IPS DF 6.9 (cell line): ENCODE measurements at regions not wholly inside any gene's neighbourhood (a gene's known extent, or its start where the extent isn't known, plus 50 kb on each side); places are given as distances from the start of the nearest gene placed in this dataset.

ENCODE experiments used
- DNase-seq: peaks from one replicate; pipeline ENCODE4 v3.0.0-alpha.2; 2013; ENCODE audit warnings: low read depth, low spot score
- H3K27ac ChIP-seq: one replicate; pipeline ENCODE4 v1.5.1; 2013; ENCODE audit warnings: low read length, control low read depth
- H3K27me3 ChIP-seq: 2 replicates; pipeline ENCODE4 v1.6.1; 2013; ENCODE audit warnings: mild to moderate bottlenecking, low read length; ENCODE audit not compliant: control insufficient read depth, insufficient read depth
- H3K36me3 ChIP-seq: 2 replicates; pipeline ENCODE4 v1.6.1; 2013; ENCODE audit warnings: low read length; ENCODE audit not compliant: control insufficient read depth, insufficient read depth
- H3K4me1 ChIP-seq: 2 replicates; pipeline ENCODE4 v1.6.1; 2013; ENCODE audit warnings: low read length; ENCODE audit not compliant: control insufficient read depth, insufficient read depth
- H3K4me3 ChIP-seq: 2 replicates; pipeline ENCODE4 v1.5.1; 2013; ENCODE audit warnings: mild to moderate bottlenecking, low read length
- H3K9me3 ChIP-seq: 2 replicates; pipeline ENCODE4 v1.6.1; 2013; ENCODE audit warnings: low read length, inconsistent platforms; ENCODE audit not compliant: control insufficient read depth, insufficient read depth
- WGBS: extraction: QIAGEN DNeasy Blood & Tissue Kit; methylation state at CpG from one replicate; pipeline ENCODE4 v1.1.7; 2013; ENCODE audit warnings: mixed read lengths, missing lambda C conversion rate; ENCODE audit not compliant: insufficient read length, insufficient coverage; 5-methylcytosine and 5-hydroxymethylcytosine counted together

GRCh38 chr13:89584058-89584620, 1763.3 kb upstream of the MIR17HG start:
- H3K4me1 ChIP-seq = no peaks in the 10 kb centered on the region
- H3K9me3 ChIP-seq = no peaks in the 10 kb centered on the region
- H3K36me3 ChIP-seq = no peaks in the 10 kb centered on the region
- H3K27me3 ChIP-seq = no peaks in the 10 kb centered on the region
- WGBS = no CpG with 5 or more reads among the region's 2 CpGs
- no peak overlapping the region for H3K4me3 ChIP-seq
- no peak overlapping the region for H3K27ac ChIP-seq
- no peak for DNase-seq

GRCh38 chr13:89602655-89603054, 1744.8 kb upstream of the MIR17HG start:
- H3K4me1 ChIP-seq = no peaks in the 10 kb centered on the region
- no CpG with 5 or more reads among the region's 3 CpGs for WGBS
- H3K36me3 ChIP-seq = no peaks in the 10 kb centered on the region
- no peak for DNase-seq
- peaks cover 3% of the 10 kb centered on the region for H3K9me3 ChIP-seq
- no peak overlapping the region for H3K4me3 ChIP-seq
- H3K27me3 ChIP-seq = no peaks in the 10 kb centered on the region
- no peak overlapping the region for H3K27ac ChIP-seq

- Histone ChIP-seq H3K27me3 (no peaks in the 10 kb centered on the region), H3K9me3 (peaks cover 3% of the 10 kb centered on the region), H3K4me1 (no peaks in the 10 kb centered on the region), H3K36me3 (no peaks in the 10 kb centered on the region), H3K4me3 (no peak overlapping the region), H3K27ac (no peak overlapping the region)
- WGBS = no CpG with 5 or more reads among the region's 1 CpG
- DNase-seq = no peak
Measured at GRCh38 chr13:89603187-89603586, 1744.3 kb upstream of the MIR17HG start.

GRCh38 chr13:89609318-89609717, 1738.2 kb upstream of the MIR17HG start:
- H3K36me3 ChIP-seq = no peaks in the 10 kb centered on the region
- H3K4me1 ChIP-seq = no peaks in the 10 kb centered on the region
- H3K9me3 ChIP-seq = peaks cover 3% of the 10 kb centered on the region
- no peak overlapping the region for H3K27ac ChIP-seq
- no peaks in the 10 kb centered on the region for H3K27me3 ChIP-seq
- no peak overlapping the region for H3K4me3 ChIP-seq
- DNase-seq = no peak
- no CpG with 5 or more reads among the region's 1 CpG for WGBS

- DNase-seq = no peak
- WGBS = no CpG with 5 or more reads among the region's 2 CpGs
- no peaks in the 10 kb centered on the region for H3K27me3 ChIP-seq
- no peak overlapping the region for H3K27ac ChIP-seq
- no peaks in the 10 kb centered on the region for H3K36me3 ChIP-seq
- peaks cover 3% of the 10 kb centered on the region for H3K9me3 ChIP-seq
- no peaks in the 10 kb centered on the region for H3K4me1 ChIP-seq
- H3K4me3 ChIP-seq = no peak overlapping the region
Measured at GRCh38 chr13:89610331-89610730, 1737.2 kb upstream of the MIR17HG start.

GRCh38 chr13:89610881-89611280, 1736.6 kb upstream of the MIR17HG start:
- H3K4me1 ChIP-seq = no peaks in the 10 kb centered on the region
- H3K9me3 ChIP-seq = peaks cover 3% of the 10 kb centered on the region
- H3K27me3 ChIP-seq = no peaks in the 10 kb centered on the region
- no CpG with 5 or more reads among the region's 1 CpG for WGBS
- H3K4me3 ChIP-seq = no peak overlapping the region
- DNase-seq = no peak
- H3K27ac ChIP-seq = no peak overlapping the region
- no peaks in the 10 kb centered on the region for H3K36me3 ChIP-seq

- H3K4me1 ChIP-seq = no peaks in the 10 kb centered on the region
- no peaks in the 10 kb centered on the region for H3K36me3 ChIP-seq
- H3K27ac ChIP-seq = no peak overlapping the region
- no peaks in the 10 kb centered on the region for H3K27me3 ChIP-seq
- no peak for DNase-seq
- H3K9me3 ChIP-seq = no peaks in the 10 kb centered on the region
- WGBS = no CpG with 5 or more reads among the region's 2 CpGs
- H3K4me3 ChIP-seq = no peak overlapping the region
Measured at GRCh38 chr13:89627996-89628395, 1719.5 kb upstream of the MIR17HG start.

GRCh38 chr13:89628567-89628966, 1718.9 kb upstream of the MIR17HG start:
- no peak for DNase-seq
- no peaks in the 10 kb centered on the region for H3K27me3 ChIP-seq
- no CpG with 5 or more reads among the region's 5 CpGs for WGBS
- no peak overlapping the region for H3K27ac ChIP-seq
- H3K4me1 ChIP-seq = no peaks in the 10 kb centered on the region
- no peak overlapping the region for H3K4me3 ChIP-seq
- H3K36me3 ChIP-seq = no peaks in the 10 kb centered on the region
- no peaks in the 10 kb centered on the region for H3K9me3 ChIP-seq

- no peaks in the 10 kb centered on the region for H3K27me3 ChIP-seq
- no peaks in the 10 kb centered on the region for H3K9me3 ChIP-seq
- no CpG with 5 or more reads among the region's 7 CpGs for WGBS
- H3K4me3 ChIP-seq = no peak overlapping the region
- H3K36me3 ChIP-seq = no peaks in the 10 kb centered on the region
- no peaks in the 10 kb centered on the region for H3K4me1 ChIP-seq
- no peak for DNase-seq
- no peak overlapping the region for H3K27ac ChIP-seq
Measured at GRCh38 chr13:89650226-89650625, 1697.3 kb upstream of the MIR17HG start.

GRCh38 chr13:89660752-89661151, 1686.7 kb upstream of the MIR17HG start:
- H3K36me3 ChIP-seq = no peaks in the 10 kb centered on the region
- H3K27me3 ChIP-seq = no peaks in the 10 kb centered on the region
- H3K9me3 ChIP-seq = no peaks in the 10 kb centered on the region
- no peak for DNase-seq
- H3K4me3 ChIP-seq = no peak overlapping the region
- no peaks in the 10 kb centered on the region for H3K4me1 ChIP-seq
- H3K27ac ChIP-seq = no peak overlapping the region

GRCh38 chr13:89673789-89674311, 1673.6 kb upstream of the MIR17HG start:
- Histone ChIP-seq H3K9me3 (no peaks in the 10 kb centered on the region), H3K36me3 (no peaks in the 10 kb centered on the region), H3K4me3 (no peak overlapping the region), H3K4me1 (no peaks in the 10 kb centered on the region), H3K27ac (no peak overlapping the region), H3K27me3 (no peaks in the 10 kb centered on the region)
- no CpG with 5 or more reads among the region's 3 CpGs for WGBS
- no peak for DNase-seq
